H9 (cell line): ENCODE measurements at regions not wholly inside any gene's neighbourhood (a gene's known extent, or its start where the extent isn't known, plus 50 kb on each side); places are given as distances from the start of the nearest gene placed in this dataset.

ENCODE experiments used
- DNase-seq: peaks from one replicate; pipeline ENCODE4 v3.0.0-alpha.2; 2017
- H2AFZ ChIP-seq: one replicate; pipeline ENCODE4 v1.6.1; 2013; ENCODE audit warnings: mild to moderate bottlenecking, low read length, control low read depth, moderate library complexity
- H2AK5ac ChIP-seq: 2 replicates; pipeline ENCODE4 v1.6.1; 2013; ENCODE audit warnings: low read length, control low read depth, mixed read lengths; ENCODE audit not compliant: insufficient read length
- H2BK120ac ChIP-seq: one replicate; pipeline ENCODE4 v1.6.1; 2013; ENCODE audit warnings: low read depth, mild to moderate bottlenecking, low read length, control low read depth, inconsistent platforms; ENCODE audit not compliant: poor library complexity, severe bottlenecking
- H2BK12ac ChIP-seq: 2 replicates; pipeline ENCODE4 v1.6.1; 2013; ENCODE audit warnings: low read length, control low read depth, mixed read lengths, low read depth; ENCODE audit not compliant: insufficient read length
- H2BK15ac ChIP-seq: 2 replicates; pipeline ENCODE4 v1.6.1; 2013; ENCODE audit warnings: low read depth, low read length, control low read depth
- H2BK20ac ChIP-seq: one replicate; pipeline ENCODE4 v1.6.1; 2013; ENCODE audit warnings: low read depth, mild to moderate bottlenecking, low read length, control low read depth, inconsistent platforms; ENCODE audit not compliant: poor library complexity, severe bottlenecking
- H2BK5ac ChIP-seq: 2 replicates; pipeline ENCODE4 v1.6.1; 2013; ENCODE audit warnings: low read length, control low read depth, mixed read lengths; ENCODE audit not compliant: insufficient read length
- H3K14ac ChIP-seq: 2 replicates; pipeline ENCODE4 v1.6.1; 2013; ENCODE audit warnings: low read length, control low read depth; ENCODE audit not compliant: insufficient read depth
- H3K18ac ChIP-seq: 2 replicates; pipeline ENCODE4 v1.6.1; 2013; ENCODE audit warnings: low read depth, mild to moderate bottlenecking, mixed read lengths, low read length, control low read depth; ENCODE audit not compliant: insufficient read length
- H3K23ac ChIP-seq: 2 replicates; pipeline ENCODE4 v1.6.1; 2013; ENCODE audit warnings: low read length, control low read depth, mixed read lengths, low read depth; ENCODE audit not compliant: insufficient read length
- H3K23me2 ChIP-seq: 2 replicates; pipeline ENCODE4 v1.6.1; 2013; ENCODE audit warnings: low read depth, mild to moderate bottlenecking, mixed read lengths, low read length, control low read depth; ENCODE audit not compliant: insufficient read length, poor library complexity, severe bottlenecking
- H3K27ac ChIP-seq: 2 replicates; pipeline ENCODE4 v1.5.1; 2013; ENCODE audit warnings: low read length, control low read depth, mixed read lengths, low read depth; ENCODE audit not compliant: insufficient read length
- H3K27me3 ChIP-seq: 2 replicates; pipeline ENCODE4 v1.6.1; 2013; ENCODE audit warnings: low read length, control low read depth, inconsistent platforms; ENCODE audit not compliant: insufficient read depth
- H3K4ac ChIP-seq: 2 replicates; pipeline ENCODE4 v1.6.1; 2013; ENCODE audit warnings: low read depth, mild to moderate bottlenecking, control low read depth, inconsistent platforms, low read length, moderate library complexity
- H3K4me1 ChIP-seq: 2 replicates; pipeline ENCODE4 v1.6.1; 2013; ENCODE audit warnings: low read length, control low read depth, inconsistent platforms; ENCODE audit not compliant: insufficient read depth
- H3K4me2 ChIP-seq: 2 replicates; pipeline ENCODE4 v1.6.1; 2013; ENCODE audit warnings: low read length, control low read depth, mixed read lengths; ENCODE audit not compliant: insufficient read length, insufficient read depth
- H3K56ac ChIP-seq: 2 replicates; pipeline ENCODE4 v1.6.1; 2013; ENCODE audit warnings: low read depth, mild to moderate bottlenecking, mixed read lengths, low read length, control low read depth; ENCODE audit not compliant: insufficient read length
- H3K79me1 ChIP-seq: 2 replicates; pipeline ENCODE4 v1.6.1; 2013; ENCODE audit warnings: low read depth, mild to moderate bottlenecking, moderate library complexity, low read length, control low read depth, inconsistent platforms; ENCODE audit not compliant: insufficient read depth, poor library complexity, severe bottlenecking
- H3K79me2 ChIP-seq: 2 replicates; pipeline ENCODE4 v1.6.1; 2013; ENCODE audit warnings: low read length, control low read depth, inconsistent platforms; ENCODE audit not compliant: insufficient read depth
- H3K9ac ChIP-seq: 2 replicates; pipeline ENCODE4 v1.6.1; 2013; ENCODE audit warnings: low read length, control low read depth, mixed read lengths; ENCODE audit not compliant: insufficient read length; ENCODE audit errors: extremely low read depth
- H3K9me3 ChIP-seq: one replicate; pipeline ENCODE4 v1.6.1; 2013; ENCODE audit warnings: low read depth, low read length, inconsistent platforms; ENCODE audit not compliant: control insufficient read depth
- H3T11ph ChIP-seq: one replicate; pipeline ENCODE4 v1.6.1; 2013; ENCODE audit warnings: mild to moderate bottlenecking, low read length, control low read depth, inconsistent platforms
- H4K20me1 ChIP-seq: one replicate; pipeline ENCODE4 v1.6.1; 2013; ENCODE audit not compliant: control insufficient read depth, insufficient read length, insufficient read depth
- H4K5ac ChIP-seq: 2 replicates; pipeline ENCODE4 v1.6.1; 2013; ENCODE audit warnings: low read depth, mild to moderate bottlenecking, mixed read lengths, low read length, control low read depth; ENCODE audit not compliant: insufficient read length
- H4K8ac ChIP-seq: replicated peaks from 2 replicates; pipeline ENCODE4 v1.6.1; 2013; ENCODE audit warnings: low read length, control low read depth, mixed read lengths, low read depth; ENCODE audit not compliant: insufficient read length
- H4K91ac ChIP-seq: 2 replicates; pipeline ENCODE4 v1.6.1; 2013; ENCODE audit warnings: low read depth, mild to moderate bottlenecking, moderate library complexity, mixed read lengths, low read length, control low read depth; ENCODE audit not compliant: insufficient read length
- H3K27ac Mint-ChIP-seq, 3 experiments: 2 replicates in 2 of 3; 3 replicates in 1 of 3; pipeline ENCODE4 v1.8.0; 2020 to 2021; ENCODE audit warnings: mixed read lengths in 3 of 3, mild to moderate bottlenecking in 1 of 3, moderate library complexity in 1 of 3
- H3K27me3 Mint-ChIP-seq: 2 replicates; pipeline ENCODE4 v1.8.0; 2021; ENCODE audit warnings: low read depth, mild to moderate bottlenecking, moderate library complexity, mixed read lengths
- H3K36me3 Mint-ChIP-seq, 3 experiments: 2 replicates in 2 of 3; 3 replicates in 1 of 3; pipeline ENCODE4 v1.8.0; 2020 to 2021; ENCODE audit warnings: low read depth in 3 of 3, mixed read lengths in 3 of 3; ENCODE audit not compliant: insufficient read depth in 1 of 3
- H3K4me1 Mint-ChIP-seq, 2 experiments: 2 replicates each; pipeline ENCODE4 v1.8.0; 2020; ENCODE audit warnings: mixed read lengths in 2 of 2
- H3K4me3 Mint-ChIP-seq, 2 experiments: 2 replicates in 1 of 2; 3 replicates in 1 of 2; pipeline ENCODE4 v1.8.0; 2020 to 2021; ENCODE audit warnings: mild to moderate bottlenecking in 2 of 2, mixed read lengths in 2 of 2, moderate library complexity in 1 of 2
- H3K9me3 Mint-ChIP-seq, 2 experiments: 2 replicates in 1 of 2; 3 replicates in 1 of 2; pipeline ENCODE4 v1.8.0; 2020; ENCODE audit warnings: mild to moderate bottlenecking in 2 of 2, mixed read lengths in 2 of 2, moderate library complexity in 1 of 2
- WGBS: extraction: QIAGEN DNeasy Blood & Tissue Kit; methylation state at CpG from one replicate; pipeline ENCODE4 v1.1.7; 2013; ENCODE audit warnings: missing lambda C conversion rate, low lambda C conversion rate, mixed read lengths; ENCODE audit not compliant: insufficient read length; ENCODE audit errors: extremely low coverage; 5-methylcytosine and 5-hydroxymethylcytosine counted together
- TF ChIP-seq, protein P1 (sequence below): fragments of 200-600 bp; sonication (generic); conservative IDR thresholded peaks from 3 replicates; pipeline ENCODE4 v1.8.0; 2021; ENCODE audit warnings: antibody characterized with exemption, mild to moderate bottlenecking

DNA sequence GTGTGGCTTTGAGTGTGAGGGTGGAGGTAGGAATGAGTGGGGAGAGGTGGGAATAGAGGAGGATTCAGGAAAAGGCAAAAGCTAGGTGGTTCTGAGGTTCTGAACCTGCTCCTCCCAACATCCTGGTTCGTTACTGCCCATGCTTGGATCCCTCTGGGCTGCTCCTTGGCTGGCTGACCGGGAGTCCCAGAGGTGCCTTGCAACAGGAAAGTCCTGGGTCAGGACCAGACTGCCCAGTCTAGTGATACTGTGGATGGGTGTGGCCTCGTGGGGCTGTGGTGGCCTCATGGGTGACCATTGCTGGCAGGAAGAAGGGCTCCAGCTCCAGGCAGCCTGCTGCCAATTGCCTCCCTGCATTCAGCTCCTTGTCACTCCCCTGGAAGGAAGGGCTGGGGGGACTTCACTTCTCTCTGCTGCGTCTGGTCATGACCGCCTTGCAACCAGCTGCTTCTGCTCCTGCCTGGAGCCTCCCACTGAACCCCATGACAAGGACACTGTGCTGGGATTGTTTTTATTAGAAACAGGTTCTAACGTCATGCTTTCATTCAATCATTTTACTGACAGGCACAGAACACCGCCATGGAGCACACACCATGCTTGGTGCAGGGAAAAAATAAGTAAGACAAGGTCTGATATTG is 61.5 kb upstream of the UBL3 start:
- WGBS = no CpG with 5 or more reads among the region's 7 CpGs
- DNase-seq = no peak
- H3K18ac ChIP-seq = no peak overlapping the region
- no peak overlapping the region for H3T11ph ChIP-seq
- H2BK12ac ChIP-seq = no peak overlapping the region
- no peak overlapping the region for H3K9ac ChIP-seq
- H3K23me2 ChIP-seq = no peaks in the 10 kb centered on the region
- TF ChIP-seq, protein P1, sequence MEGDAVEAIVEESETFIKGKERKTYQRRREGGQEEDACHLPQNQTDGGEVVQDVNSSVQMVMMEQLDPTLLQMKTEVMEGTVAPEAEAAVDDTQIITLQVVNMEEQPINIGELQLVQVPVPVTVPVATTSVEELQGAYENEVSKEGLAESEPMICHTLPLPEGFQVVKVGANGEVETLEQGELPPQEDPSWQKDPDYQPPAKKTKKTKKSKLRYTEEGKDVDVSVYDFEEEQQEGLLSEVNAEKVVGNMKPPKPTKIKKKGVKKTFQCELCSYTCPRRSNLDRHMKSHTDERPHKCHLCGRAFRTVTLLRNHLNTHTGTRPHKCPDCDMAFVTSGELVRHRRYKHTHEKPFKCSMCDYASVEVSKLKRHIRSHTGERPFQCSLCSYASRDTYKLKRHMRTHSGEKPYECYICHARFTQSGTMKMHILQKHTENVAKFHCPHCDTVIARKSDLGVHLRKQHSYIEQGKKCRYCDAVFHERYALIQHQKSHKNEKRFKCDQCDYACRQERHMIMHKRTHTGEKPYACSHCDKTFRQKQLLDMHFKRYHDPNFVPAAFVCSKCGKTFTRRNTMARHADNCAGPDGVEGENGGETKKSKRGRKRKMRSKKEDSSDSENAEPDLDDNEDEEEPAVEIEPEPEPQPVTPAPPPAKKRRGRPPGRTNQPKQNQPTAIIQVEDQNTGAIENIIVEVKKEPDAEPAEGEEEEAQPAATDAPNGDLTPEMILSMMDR = no peak
- no peak overlapping the region for H3K23ac ChIP-seq
- H3K9me3 ChIP-seq = no peaks in the 10 kb centered on the region
- H4K91ac ChIP-seq = no peak overlapping the region
- H3K27me3 Mint-ChIP-seq = no peaks in the 10 kb centered on the region
- H3K27ac Mint-ChIP-seq = no peak overlapping the region; a peak in 1 of 7 replicates
- H2AK5ac ChIP-seq = no peak overlapping the region
- no peak overlapping the region for H3K4ac ChIP-seq
- H2BK15ac ChIP-seq = no peak overlapping the region
- no peak overlapping the region for H4K5ac ChIP-seq
- H2BK120ac ChIP-seq = no peak overlapping the region
- H3K56ac ChIP-seq = no peak overlapping the region
- H3K79me2 ChIP-seq = no peaks in the 10 kb centered on the region
- H4K20me1 ChIP-seq = no peaks in the 10 kb centered on the region
- no peak overlapping the region for H3K27ac ChIP-seq
- H3K4me2 ChIP-seq = no peak overlapping the region
- H3K4me3 Mint-ChIP-seq = no peak overlapping the region
- no peaks in the 10 kb centered on the region for H3K79me1 ChIP-seq
- H4K8ac ChIP-seq = no peak overlapping the region
- H2AFZ ChIP-seq = no peak overlapping the region
- H3K27me3 ChIP-seq = no peaks in the 10 kb centered on the region
- H3K36me3 Mint-ChIP-seq = no peaks in the 10 kb centered on the region
- no peak overlapping the region for H2BK20ac ChIP-seq
- H2BK5ac ChIP-seq = no peak overlapping the region
- H3K4me1 ChIP-seq = no peaks in the 10 kb centered on the region
- no peak overlapping the region for H3K14ac ChIP-seq
- H3K4me1 Mint-ChIP-seq = peaks cover 0 to 5% of the 10 kb centered on the region in 2 experiments; a peak in 2 of 4 replicates
- no peaks in the 10 kb centered on the region for H3K9me3 Mint-ChIP-seq
